HCT116 (cell line): ENCODE measurements at regions not wholly inside any gene's neighbourhood (a gene's known extent, or its start where the extent isn't known, plus 50 kb on each side); places are given as distances from the start of the nearest gene placed in this dataset.

Source experiments
- ATAC-seq: fragments of 200-7000 bp; cut with Tn5 transposase; 2 replicates; pipeline ENCODE4 v1.9.1; 2020; ENCODE audit warnings: mild to moderate bottlenecking, moderate library complexity
- BruUV-seq: library from RNA; stranded (reverse); fragments of 400-500 nt; replicated peaks from 2 replicates; lab custom pipeline; 2021; lab: Mats Ljungman, UMichigan
- CTCF ChIA-PET: fragments of 300-600 bp; sonication (Branson Sonifier 250); formaldehyde crosslinking; loops from one replicate; lab custom pipeline; 2021; ENCODE audit warnings: antibody characterized with exemption; lab: Charles Lee
- POLR2A ChIA-PET: fragments of 300-600, 350-600 bp; sonication (Branson Sonifier 250); formaldehyde crosslinking; loops from one replicate; lab custom pipeline; 2021; ENCODE audit warnings: antibody characterized with exemption; lab: Charles Lee
- RAD21 ChIA-PET, 2 experiments: fragments of 300-600 bp; sonication (Branson Sonifier 250); formaldehyde crosslinking; loops; one replicate each; lab custom pipeline; 2023; ENCODE audit warnings: low total read pairs in 2 of 2; ENCODE audit not compliant: uncharacterized antibody in 2 of 2, unreplicated experiment in 2 of 2, low non-redundant PET in 1 of 2; lab: Charles Lee
- DNase-seq: peaks from one replicate; pipeline ENCODE4 v3.0.0-alpha.2; 2010; ENCODE audit warnings: low read depth, low spot score
- H2AFZ ChIP-seq: fragments of 200-600 bp; shearing (Covaris generic), sonication (generic); 2 replicates; pipeline ENCODE4 v1.6.1; 2017; ENCODE audit warnings: low read depth, mixed run types, mixed read lengths, antibody characterized with exemption, low read length; ENCODE audit not compliant: poor library complexity, severe bottlenecking
- H3K27ac ChIP-seq: 2 replicates; pipeline ENCODE4 v1.5.1; 2012; ENCODE audit warnings: low read depth, low read length
- H3K27me3 ChIP-seq: fragments of 200-600 bp; sonication (generic); 2 replicates; pipeline ENCODE4 v1.6.1; 2016; ENCODE audit warnings: mixed run types, low read length, mixed read lengths; ENCODE audit not compliant: insufficient read depth
- H3K36me3 ChIP-seq, 2 experiments: fragments of 200-500 bp in 1 of 2; fragments of 200-600 bp in 1 of 2; sonication (Bioruptor generic) in 1 of 2; sonication (generic) in 1 of 2; 2 replicates each; pipeline versions ENCODE4 v1.5.1 to v1.6.1; 2014 to 2016; ENCODE audit warnings: low read length in 2 of 2, inconsistent platforms in 1 of 2, mixed read lengths in 1 of 2, mixed run types in 1 of 2; ENCODE audit not compliant: insufficient read depth in 2 of 2, control insufficient read depth in 1 of 2
- H3K4me1 ChIP-seq, 2 experiments: fragments of 200-600 bp in 1 of 2; sonication (generic) in 1 of 2; 2 replicates each; pipeline versions ENCODE4 v1.5.1 to v1.6.1; 2012 to 2017; ENCODE audit warnings: low read length in 2 of 2, inconsistent platforms in 1 of 2, mild to moderate bottlenecking in 1 of 2, mixed read lengths in 1 of 2, mixed run types in 1 of 2, moderate library complexity in 1 of 2; ENCODE audit not compliant: insufficient read depth in 2 of 2, control insufficient read depth in 1 of 2
- H3K4me2 ChIP-seq: fragments of 200-600 bp; sonication (generic); 2 replicates; pipeline ENCODE4 v1.6.1; 2017; ENCODE audit warnings: mixed run types, low read length, mixed read lengths
- H3K4me3 ChIP-seq, 2 experiments: fragments of 200-600 bp in 1 of 2; sonication (generic) in 1 of 2; replicated peaks in 1 of 2; 2 replicates each; pipeline ENCODE4 v1.5.1; 2011 to 2016; ENCODE audit warnings: low read length in 2 of 2, control low read depth in 1 of 2, low read depth in 1 of 2, mild to moderate bottlenecking in 1 of 2, mixed read lengths in 1 of 2, mixed run types in 1 of 2
- H3K79me2 ChIP-seq: fragments of 200-600 bp; sonication (generic); 2 replicates; pipeline ENCODE4 v1.6.1; 2017; ENCODE audit warnings: mild to moderate bottlenecking, mixed run types, low read length, moderate library complexity, mixed read lengths; ENCODE audit not compliant: insufficient read depth
- H3K9ac ChIP-seq: fragments of 200-600 bp; sonication (generic); 2 replicates; pipeline ENCODE4 v1.6.1; 2016; ENCODE audit warnings: low read length, mixed read lengths
- H3K9me2 ChIP-seq: fragments of 200-600 bp; sonication (generic), shearing (Covaris generic); 2 replicates; pipeline ENCODE4 v1.6.1; 2017; ENCODE audit warnings: mixed run types, mild to moderate bottlenecking, moderate library complexity; ENCODE audit not compliant: insufficient read depth
- H3K9me3 ChIP-seq, 2 experiments: fragments of 200-500 bp in 1 of 2; fragments of 200-600 bp in 1 of 2; sonication (Bioruptor generic) in 1 of 2; sonication (generic) in 1 of 2; 2 replicates each; pipeline ENCODE4 v1.6.1; 2014 to 2017; ENCODE audit warnings: low read length in 2 of 2, mixed read lengths in 2 of 2, inconsistent platforms in 1 of 2, low read depth in 1 of 2, mild to moderate bottlenecking in 1 of 2, mixed run types in 1 of 2, moderate library complexity in 1 of 2; ENCODE audit not compliant: control insufficient read depth in 1 of 2, insufficient read depth in 1 of 2
- H4K20me1 ChIP-seq: fragments of 200-600 bp; sonication (generic), shearing (Covaris generic); 2 replicates; pipeline ENCODE4 v1.6.1; 2017; ENCODE audit warnings: mixed run types, mild to moderate bottlenecking, moderate library complexity; ENCODE audit not compliant: insufficient read depth
- CEBPB ChIP-seq: IDR thresholded peaks from 2 replicates; pipeline ENCODE4 v1.6.1; 2012; ENCODE audit warnings: low read depth
- CTCF ChIP-seq, 3 experiments: fragments of 200-600 bp in 1 of 3; sonication (generic) in 1 of 3; IDR thresholded peaks in 2 of 3; conservative IDR thresholded peaks in 1 of 3; 2 replicates each; pipeline ENCODE4 v1.5.1; 2012 to 2017; ENCODE audit warnings: low read depth in 2 of 3, low read length in 2 of 3, antibody characterized with exemption in 1 of 3, borderline replicate concordance in 1 of 3, control low read depth in 1 of 3, mild to moderate bottlenecking in 1 of 3, mixed read lengths in 1 of 3, mixed run types in 1 of 3, moderate library complexity in 1 of 3; ENCODE audit not compliant: insufficient read depth in 1 of 3
- EGR1 ChIP-seq: IDR thresholded peaks from 2 replicates; pipeline ENCODE4 v1.6.1; 2012; ENCODE audit warnings: low read depth
- ELF1 ChIP-seq: IDR thresholded peaks from 2 replicates; pipeline ENCODE4 v1.6.1; 2012; ENCODE audit warnings: low read depth, borderline replicate concordance
- EZH2 ChIP-seq: fragments of 200-600 bp; sonication (generic); IDR thresholded peaks from 2 replicates; pipeline ENCODE4 v1.6.1; 2017; ENCODE audit warnings: antibody characterized with exemption, mixed run types
- MAX ChIP-seq: IDR thresholded peaks from 2 replicates; pipeline ENCODE4 v1.6.1; 2012
- POLR2A ChIP-seq: IDR thresholded peaks from 2 replicates; pipeline ENCODE4 v1.7.0; 2011; ENCODE audit warnings: borderline replicate concordance; ENCODE audit not compliant: insufficient read depth, insufficient read length; ENCODE audit errors: extremely low read depth
- POLR2AphosphoS5 ChIP-seq: IDR thresholded peaks from 2 replicates; pipeline ENCODE4 v1.6.1; 2011; ENCODE audit warnings: mild to moderate bottlenecking, low read depth, low read length, moderate library complexity
- RAD21 ChIP-seq: IDR thresholded peaks from 2 replicates; pipeline ENCODE4 v1.6.1; 2012; ENCODE audit warnings: low read depth, mild to moderate bottlenecking
- REST ChIP-seq: IDR thresholded peaks from 2 replicates; pipeline ENCODE4 v1.6.1; 2012; ENCODE audit warnings: low read depth
- SIN3A ChIP-seq: IDR thresholded peaks from 2 replicates; pipeline ENCODE4 v1.6.1; 2012; ENCODE audit warnings: low read depth
- TCF7L2 ChIP-seq: IDR thresholded peaks from 2 replicates; pipeline ENCODE4 v1.7.0; 2011; ENCODE audit warnings: borderline replicate concordance, inconsistent platforms; ENCODE audit not compliant: insufficient read depth, insufficient read length; ENCODE audit errors: extremely low read depth
- YY1 ChIP-seq: IDR thresholded peaks from 2 replicates; pipeline ENCODE4 v1.6.1; 2011; ENCODE audit warnings: low read length, low read depth, moderate library complexity, mild to moderate bottlenecking; ENCODE audit not compliant: insufficient replicate concordance; ENCODE audit errors: extremely low read depth
- ZFX ChIP-seq: fragments of 450-650 bp; IDR thresholded peaks from 2 replicates; pipeline ENCODE4 v1.6.1; 2017
- ZNF274 ChIP-seq: fragments of 200-500 bp; sonication (Bioruptor generic); IDR thresholded peaks from 2 replicates; pipeline ENCODE4 v1.6.1; 2014; ENCODE audit warnings: mild to moderate bottlenecking, low read depth, low read length, inconsistent platforms
- intact Hi-C: fragments of 100-400 bp; cut with micrococcal nuclease; formaldehyde crosslinking; loops from 2 replicates; pipeline ENCODE4 v1.10.0; 2022

GRCh38 chr14:83208341-83208740 is 1674.7 kb upstream of the SEL1L start:
- Histone ChIP-seq H3K27ac (no peak overlapping the region), H3K36me3 (no peaks in the 10 kb centered on the region), H3K4me2 (no peak overlapping the region), H2AFZ (no peak overlapping the region), H3K9ac (no peak overlapping the region), H3K79me2 (no peaks in the 10 kb centered on the region), H4K20me1 (no peaks in the 10 kb centered on the region), H3K4me1 (no peaks in the 10 kb centered on the region), H3K9me3 (peaks cover 0 to 11% of the 10 kb centered on the region in 2 experiments; a peak in 2 of 4 replicates), H3K4me3 (no peak overlapping the region), H3K9me2 (no peaks in the 10 kb centered on the region), H3K27me3 (no peaks in the 10 kb centered on the region)
- no peak for TF ChIP-seq RAD21
- no peak for TF ChIP-seq ZNF274
- TF ChIP-seq SIN3A = no peak
- no peak for TF ChIP-seq ZFX
- TF ChIP-seq YY1 = no peak
- no peak for TF ChIP-seq EGR1
- TF ChIP-seq TCF7L2 = no peak
- TF ChIP-seq MAX = no peak
- TF ChIP-seq EZH2 = no peak
- TF ChIP-seq POLR2A = no peak
- DNase-seq (no peak), ATAC-seq (no peak)
- POLR2A ChIA-PET = no interaction called here
- BruUV-seq = no TSS peak
- intact Hi-C loops = no loop called here
- CTCF ChIA-PET = no interaction called here
- RAD21 ChIA-PET = no interaction called here

- H3K27me3 ChIP-seq = no peaks in the 10 kb centered on the region
- H3K4me1 ChIP-seq = no peaks in the 10 kb centered on the region
- no TSS peak for BruUV-seq
- ChIA-PET RAD21 (no interaction called here), POLR2A (no interaction called here), CTCF (no interaction called here)
- DNase-seq = no peak
- no peak overlapping the region for H3K4me2 ChIP-seq
- no peak overlapping the region for H3K9ac ChIP-seq
- no peaks in the 10 kb centered on the region for H3K79me2 ChIP-seq
- no peak overlapping the region for H2AFZ ChIP-seq
- ATAC-seq = no peak
- no peak overlapping the region for H3K27ac ChIP-seq
- H3K9me3 ChIP-seq = peaks cover 3 to 20% of the 10 kb centered on the region in 2 experiments; a peak in 2 of 4 replicates
- H4K20me1 ChIP-seq = no peaks in the 10 kb centered on the region
- no peak overlapping the region for H3K4me3 ChIP-seq
- intact Hi-C loops = no loop called here
- no peaks in the 10 kb centered on the region for H3K9me2 ChIP-seq
- no peaks in the 10 kb centered on the region for H3K36me3 ChIP-seq
- no peak for TF ChIP-seq CEBPB
- TF ChIP-seq REST = no peak
- no peak for TF ChIP-seq TCF7L2
- TF ChIP-seq CTCF (IDR thresholded peaks at IDR 0.05 in 2 of 3, conservative IDR thresholded peaks at IDR 0.05 in 1 of 3; ENCODE audit: borderline replicate concordance in 1 of 3, insufficient read depth in 1 of 3, low read depth in 2 of 3, low read length in 2 of 3) = no peak
- TF ChIP-seq EGR1 = no peak
- TF ChIP-seq MAX = no peak
- TF ChIP-seq ELF1 = no peak
- no peak for TF ChIP-seq EZH2
- TF ChIP-seq SIN3A = no peak
- TF ChIP-seq POLR2AphosphoS5 = no peak
- no peak for TF ChIP-seq ZNF274
These were observed 1683.8 kb upstream of the SEL1L start for GRCh38 chr14:83217492-83217891.
